Activated CD4-positive, CD25-positive, alpha-beta regulatory T cell treated with anti-CD3 and anti-CD28 coated beads, Interleukin-2, amount 50 U/mL, for 24 hours (primary cell): ENCODE measurements at regions not wholly inside any gene's neighbourhood (a gene's known extent, or its start where the extent isn't known, plus 50 kb on each side); places are given as distances from the start of the nearest gene placed in this dataset.

ENCODE experiments used
- ATAC-seq, 2 donors: fragments of 150-1000 bp; cut with Tn5 transposase; one replicate each; pipeline ENCODE4 v1.10.0; 2021; ENCODE audit warnings: mild to moderate bottlenecking in 1 of 2, moderate library complexity in 1 of 2

DNA sequence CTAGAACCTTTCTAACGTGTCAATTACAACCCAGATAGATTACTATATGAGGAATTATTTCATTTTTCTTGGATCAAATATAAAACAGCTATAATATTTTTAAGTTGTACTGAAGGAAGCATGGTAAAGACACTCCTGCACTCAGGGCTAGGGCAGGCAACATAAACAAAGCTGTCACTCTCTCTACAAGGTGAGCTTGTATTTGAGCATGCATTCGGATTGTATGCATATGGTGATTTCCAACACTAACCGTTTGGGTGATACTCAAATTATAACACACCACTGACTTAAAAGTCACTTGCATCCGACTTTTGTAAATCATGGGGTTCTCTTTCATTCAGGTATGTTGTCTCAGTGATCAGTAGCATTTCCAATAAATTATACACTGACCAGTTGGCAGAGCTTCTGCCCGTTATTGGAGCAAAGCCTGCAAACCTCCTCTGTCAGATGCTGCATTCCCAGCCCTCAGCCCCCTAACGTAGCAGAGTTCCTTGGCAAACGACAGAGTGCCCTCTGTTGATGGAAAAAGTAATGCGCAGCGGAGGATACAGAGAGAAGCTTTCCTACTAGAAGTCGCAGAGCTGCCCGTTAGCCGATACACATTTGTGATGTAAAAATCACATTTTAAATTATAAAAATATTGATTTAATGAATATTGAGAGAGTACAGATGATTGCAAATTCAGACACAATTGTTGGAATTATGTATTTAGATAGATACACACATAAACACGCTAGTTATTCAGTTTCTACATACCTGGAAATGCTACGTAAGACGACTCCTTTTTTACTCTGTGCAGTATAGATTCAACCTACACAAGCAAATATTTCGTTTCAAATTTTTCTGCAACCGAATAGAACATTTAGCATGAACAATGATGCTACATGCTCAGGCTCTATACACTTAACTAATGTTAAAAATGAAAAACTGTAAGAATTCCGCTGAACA lies 173.9 kb upstream of the SP4 start:
- peak; percentile 41 for ATAC-seq

DNA sequence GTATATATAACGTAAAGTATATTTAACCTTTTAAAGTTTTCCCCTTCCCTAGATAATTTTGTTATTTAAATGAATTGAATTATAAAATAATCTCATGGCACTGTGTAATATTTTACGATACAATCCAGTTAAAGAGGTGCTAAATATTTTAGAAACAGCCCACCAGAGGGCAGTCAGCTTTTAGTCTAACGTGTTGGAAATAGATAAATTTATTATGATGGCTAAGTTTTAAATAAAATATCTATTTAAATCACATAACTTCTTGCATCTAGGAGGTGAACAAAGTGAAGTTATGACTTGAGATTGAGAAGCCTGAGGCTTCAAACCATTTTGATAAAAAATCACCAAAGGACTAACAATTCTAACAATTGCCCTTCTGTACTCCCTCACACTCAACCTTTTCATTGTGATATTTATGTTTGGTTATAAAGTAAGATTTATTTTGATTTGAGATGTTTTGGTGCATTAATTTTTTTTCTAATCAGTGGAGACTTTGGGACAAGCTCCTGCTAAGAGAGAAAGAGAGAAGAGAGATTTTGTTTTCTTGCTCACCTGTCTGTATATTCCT lies 171.5 kb upstream of the SP4 start:
- ATAC-seq, result no peak

DNA sequence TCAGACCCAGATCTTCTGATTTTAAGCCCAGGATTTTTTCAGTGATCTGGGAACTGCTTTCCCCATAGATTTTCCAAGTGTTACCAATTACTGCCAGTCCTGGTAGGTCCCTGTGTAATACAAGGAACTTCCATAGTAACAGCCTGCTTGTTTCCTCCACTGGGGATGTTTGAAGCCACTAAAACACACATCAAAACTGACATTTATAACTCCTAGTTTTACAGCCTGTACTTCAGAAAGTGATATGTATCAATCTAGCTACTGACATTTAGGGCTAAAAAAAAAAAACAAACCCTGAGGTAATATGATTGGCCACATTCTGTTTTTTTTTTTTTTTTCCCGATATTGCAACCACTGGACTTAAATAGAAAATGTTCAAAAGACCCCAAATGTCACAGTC lies 166.9 kb upstream of the SP4 start:
- no peak for ATAC-seq

DNA sequence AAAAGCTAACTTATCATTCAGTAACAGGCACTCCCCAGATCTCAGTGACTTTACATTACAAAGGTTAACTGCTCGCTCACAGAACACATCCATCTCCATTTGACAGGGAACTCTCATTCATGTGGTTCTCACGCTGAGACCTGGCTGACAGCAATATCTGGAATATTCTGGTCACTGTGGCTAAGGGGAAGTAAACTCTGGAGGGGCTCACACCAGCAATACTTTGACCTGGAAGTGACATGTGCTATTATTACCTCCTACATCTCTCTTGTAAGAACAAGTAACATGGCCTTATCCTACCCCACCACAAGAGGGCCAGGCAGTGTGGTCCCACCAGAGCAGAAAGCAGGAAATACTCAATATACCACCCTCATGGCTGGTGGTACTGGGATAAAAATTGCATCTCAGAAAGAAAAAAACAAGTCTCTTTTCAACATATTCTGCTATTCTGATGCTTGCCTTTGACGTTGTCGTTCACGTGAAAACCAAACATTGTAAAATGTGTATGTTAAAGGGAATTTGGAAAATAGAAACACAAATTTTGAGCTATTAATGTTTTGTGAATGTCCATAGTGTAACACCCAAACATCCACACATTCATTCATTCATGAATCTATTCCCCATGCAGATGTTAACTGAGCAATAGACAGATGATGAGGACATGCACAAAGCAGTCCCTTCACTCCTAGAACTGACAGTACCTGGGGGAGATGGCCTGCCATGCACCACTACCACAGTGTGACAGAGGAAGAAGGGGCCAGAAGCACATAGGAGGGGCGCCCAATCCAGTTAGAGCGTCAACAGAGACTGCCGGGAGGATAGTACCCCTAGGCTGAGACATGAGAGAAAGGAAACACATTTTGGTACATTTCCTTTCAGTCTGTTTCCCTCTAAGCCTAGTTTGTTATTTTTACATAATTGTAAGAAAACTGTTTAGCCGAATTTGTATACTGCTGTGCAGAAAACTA lies 166.0 kb upstream of the SP4 start:
- peak; percentile 82 to 83 for ATAC-seq

DNA sequence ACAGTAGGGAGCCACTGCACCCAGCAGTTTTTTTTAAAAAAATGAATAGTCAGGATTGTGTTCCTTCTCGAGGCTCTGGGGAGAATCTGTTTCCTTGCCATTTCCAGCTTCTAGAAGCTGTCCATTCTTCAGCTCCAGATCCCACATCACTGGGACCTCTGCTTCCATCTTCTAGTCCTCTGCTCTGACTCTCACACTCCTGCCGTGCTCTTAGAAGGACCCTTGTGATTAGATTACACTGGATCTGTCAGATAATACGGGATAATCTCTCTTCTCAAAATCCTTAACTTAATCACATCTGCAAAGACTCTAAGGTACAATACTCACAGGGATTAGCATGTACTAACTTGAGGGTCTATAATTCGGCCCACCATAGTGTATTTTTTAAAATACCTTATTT lies 158.9 kb upstream of the SP4 start:
- ATAC-seq, result no peak

DNA sequence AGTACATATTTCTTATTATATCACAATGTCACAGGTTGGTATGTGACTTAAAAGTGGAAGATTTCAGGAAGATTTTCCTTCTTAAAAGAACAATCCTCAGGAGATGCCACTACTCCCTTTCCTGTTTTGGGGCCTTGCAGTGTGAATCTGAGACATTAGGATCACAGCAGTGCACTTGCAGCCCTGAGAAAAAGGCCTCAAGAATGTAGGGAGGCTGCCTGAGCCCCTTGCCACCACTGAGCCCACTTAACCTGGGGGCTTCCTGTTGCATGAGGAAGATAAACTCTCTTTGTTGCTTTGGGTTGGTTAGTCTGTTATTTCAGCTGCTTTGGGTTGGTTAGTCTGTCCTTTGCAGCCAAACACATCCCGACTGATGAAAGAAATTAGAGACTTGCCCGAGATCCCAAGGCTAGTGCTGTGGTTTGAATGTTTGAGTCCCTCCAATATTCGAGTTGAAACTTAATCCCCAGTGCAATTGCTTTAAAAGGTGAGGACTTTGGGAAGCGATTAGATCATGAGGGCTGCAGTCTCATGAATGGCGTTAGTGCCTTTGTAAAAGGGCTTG lies 151.3 kb upstream of the SP4 start:
- no peak for ATAC-seq

DNA sequence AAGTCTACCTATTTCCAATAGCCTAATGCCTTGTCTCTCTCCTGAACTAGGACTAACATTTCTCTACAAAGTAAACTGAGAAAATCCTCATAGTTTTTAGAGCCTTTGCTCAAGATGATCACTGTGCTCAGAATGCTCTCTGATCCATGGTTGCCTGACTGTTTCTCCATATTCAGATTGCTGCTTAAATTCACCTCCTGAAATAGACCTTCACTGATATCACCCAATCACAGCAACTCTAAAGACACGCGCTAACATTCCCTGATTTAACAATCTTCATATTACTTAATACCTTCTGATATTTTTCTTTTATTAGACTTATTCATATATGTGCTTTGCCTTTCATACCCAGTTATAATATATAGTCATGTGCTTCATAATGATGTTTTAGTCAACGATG lies 148.9 kb upstream of the SP4 start:
- ATAC-seq, result no peak

DNA sequence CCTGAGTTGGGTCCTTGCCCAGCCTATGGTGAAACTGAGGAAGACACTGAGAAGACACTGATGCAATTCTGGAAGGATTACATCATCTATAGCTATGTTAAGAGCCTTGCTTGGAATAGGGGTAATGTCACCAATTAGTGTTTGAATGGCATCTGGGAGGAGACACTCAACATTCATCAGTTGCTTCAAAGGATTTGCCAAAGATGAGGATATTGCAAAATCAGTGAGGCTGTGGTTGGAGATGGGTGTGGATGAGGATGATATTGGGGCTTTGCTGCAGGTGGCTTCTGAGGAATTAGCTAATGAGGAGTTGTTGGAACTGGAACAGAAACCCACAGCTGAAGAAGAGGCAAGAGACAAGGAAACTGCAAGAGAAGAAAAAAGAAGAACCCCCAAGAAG lies 146.7 kb upstream of the SP4 start:
- ATAC-seq, result no peak

DNA sequence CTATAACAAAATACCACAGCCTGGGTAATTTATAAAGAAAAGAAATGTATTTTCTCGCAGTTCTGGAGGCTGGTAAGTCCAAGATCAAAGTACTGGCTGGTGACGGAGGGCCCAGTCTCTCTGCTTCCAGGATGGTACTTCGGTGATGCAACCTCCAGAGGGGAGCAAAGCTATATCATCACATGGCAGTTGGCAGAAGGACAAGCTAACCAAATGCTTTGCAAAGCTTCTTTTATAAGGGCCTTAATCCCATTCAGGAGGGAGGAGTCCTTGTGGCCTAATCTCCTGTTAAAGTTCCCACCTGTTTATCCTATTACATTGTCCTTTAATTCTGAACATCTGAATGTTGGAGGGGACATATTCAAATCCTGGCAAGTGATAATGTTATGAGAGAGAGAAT lies 134.1 kb upstream of the SP4 start:
- ATAC-seq, result no peak

DNA sequence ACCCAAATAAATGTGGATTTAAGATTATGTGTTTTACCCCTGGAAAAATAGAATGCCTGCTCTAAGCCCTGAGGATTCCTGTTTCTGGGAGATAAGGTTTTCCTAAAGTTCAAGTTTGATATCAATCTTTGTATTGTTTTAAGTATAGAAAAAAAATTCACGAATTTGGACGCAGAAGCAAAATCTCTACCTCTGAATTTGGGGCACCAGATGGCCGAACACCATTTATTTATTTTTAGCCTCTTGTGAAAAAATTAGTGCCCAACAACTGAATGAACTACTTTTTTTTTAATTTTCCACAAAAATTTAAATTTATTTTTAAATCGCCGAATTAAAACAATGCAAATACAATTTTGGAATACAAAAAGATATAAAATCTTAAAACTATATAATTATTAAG lies 128.1 kb upstream of the SP4 start:
- ATAC-seq, result no peak

DNA sequence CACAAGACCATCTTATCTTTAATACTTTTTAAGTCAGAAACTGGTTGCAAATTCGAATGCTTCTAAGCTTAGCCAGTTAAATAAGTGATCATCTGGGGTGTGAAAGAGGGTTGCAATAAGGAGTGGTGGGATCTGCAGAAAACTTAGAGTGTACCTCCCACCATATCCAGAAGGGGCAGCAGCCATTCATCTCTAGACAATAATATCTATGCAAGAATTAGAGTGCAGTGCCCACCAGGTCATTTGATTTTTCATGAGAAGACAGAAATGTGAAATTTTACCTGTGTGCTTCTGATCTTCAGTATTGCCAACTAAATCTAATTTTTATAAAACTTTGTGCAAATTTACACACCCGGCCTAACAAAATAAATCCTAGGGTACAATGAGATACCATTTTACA lies 127.2 kb upstream of the SP4 start:
- ATAC-seq, result no peak

DNA sequence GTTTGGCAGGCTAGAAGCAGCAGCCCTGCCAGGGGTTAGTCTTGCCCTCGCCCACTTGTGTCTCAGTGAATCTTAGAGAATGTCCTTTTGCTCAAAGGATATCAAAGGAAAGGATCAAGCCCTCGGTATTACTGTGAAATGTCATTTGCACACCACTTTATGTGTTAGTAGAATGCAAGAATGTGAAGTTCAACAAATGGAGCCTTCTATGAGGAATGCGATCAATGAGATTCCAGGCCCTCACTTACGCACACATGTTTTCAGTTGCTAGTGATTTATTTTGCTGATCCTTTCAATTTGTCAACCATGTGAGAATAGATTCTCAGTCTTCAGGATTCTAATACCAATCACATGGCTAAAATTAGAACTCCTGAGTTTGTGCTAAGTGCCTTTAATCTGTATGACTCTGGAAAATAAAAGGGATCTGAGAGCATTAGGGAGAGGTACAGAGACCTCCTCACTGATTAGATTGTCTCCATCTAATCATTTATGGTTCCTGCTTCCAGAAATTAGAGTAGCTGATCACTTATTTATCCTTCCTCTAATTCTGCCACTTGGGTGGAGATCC lies 123.0 kb upstream of the SP4 start:
- ATAC-seq, result no peak

DNA sequence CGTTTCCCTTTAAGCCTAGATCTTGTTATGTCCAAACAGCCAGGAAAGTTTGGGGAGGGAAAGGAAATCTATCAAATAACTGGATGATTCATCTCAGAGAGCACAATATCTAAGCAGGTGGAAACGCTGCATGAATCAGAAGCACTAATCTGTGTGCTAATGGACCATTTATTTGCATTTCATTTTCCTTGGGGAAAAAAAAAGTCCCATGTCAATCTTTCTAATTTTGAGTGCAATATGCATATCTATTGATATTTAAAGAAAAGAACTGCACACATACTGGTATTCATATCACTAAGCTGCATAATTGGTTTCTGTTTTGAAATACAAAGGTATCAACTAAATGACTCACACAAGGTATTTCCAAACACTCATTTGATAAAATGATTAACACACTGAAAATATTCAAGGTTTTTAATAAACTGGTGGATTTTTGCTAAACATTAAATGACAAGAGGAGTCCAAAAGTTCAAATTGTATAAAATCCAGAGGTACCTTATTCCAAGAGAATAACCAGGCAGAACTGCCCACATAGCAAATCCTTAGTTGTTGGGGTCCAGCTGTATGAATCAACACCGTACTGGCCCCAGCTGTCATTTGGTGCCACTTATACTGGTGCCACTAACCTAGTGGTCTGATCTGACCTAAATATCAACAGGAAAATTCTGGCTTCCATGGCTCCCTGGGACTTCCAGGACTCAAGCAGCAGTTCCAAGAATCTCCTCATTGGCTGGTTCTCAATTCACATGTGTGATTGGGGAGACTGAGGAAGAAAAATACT lies 122.2 kb upstream of the SP4 start:
- peak; percentile 94 to 95 for ATAC-seq

DNA sequence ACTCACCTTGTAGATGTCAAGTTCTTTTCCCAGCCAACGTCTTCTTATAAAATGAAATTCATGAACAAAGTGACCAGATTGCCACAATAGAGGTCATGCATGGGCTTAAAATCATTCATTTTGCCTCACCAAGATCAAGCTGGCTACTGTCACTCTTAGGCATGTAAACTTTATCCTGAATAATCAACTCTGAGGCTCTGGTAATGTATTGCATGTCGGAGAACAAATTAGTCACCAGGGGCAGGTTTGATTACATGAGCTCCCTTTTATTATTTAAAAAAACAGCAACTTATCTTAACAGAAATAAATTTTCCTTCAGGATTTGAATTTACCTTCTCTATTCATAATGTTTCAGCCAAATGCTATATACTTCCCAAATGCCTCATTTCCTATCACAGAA lies 112.9 kb upstream of the SP4 start:
- no peak for ATAC-seq

DNA sequence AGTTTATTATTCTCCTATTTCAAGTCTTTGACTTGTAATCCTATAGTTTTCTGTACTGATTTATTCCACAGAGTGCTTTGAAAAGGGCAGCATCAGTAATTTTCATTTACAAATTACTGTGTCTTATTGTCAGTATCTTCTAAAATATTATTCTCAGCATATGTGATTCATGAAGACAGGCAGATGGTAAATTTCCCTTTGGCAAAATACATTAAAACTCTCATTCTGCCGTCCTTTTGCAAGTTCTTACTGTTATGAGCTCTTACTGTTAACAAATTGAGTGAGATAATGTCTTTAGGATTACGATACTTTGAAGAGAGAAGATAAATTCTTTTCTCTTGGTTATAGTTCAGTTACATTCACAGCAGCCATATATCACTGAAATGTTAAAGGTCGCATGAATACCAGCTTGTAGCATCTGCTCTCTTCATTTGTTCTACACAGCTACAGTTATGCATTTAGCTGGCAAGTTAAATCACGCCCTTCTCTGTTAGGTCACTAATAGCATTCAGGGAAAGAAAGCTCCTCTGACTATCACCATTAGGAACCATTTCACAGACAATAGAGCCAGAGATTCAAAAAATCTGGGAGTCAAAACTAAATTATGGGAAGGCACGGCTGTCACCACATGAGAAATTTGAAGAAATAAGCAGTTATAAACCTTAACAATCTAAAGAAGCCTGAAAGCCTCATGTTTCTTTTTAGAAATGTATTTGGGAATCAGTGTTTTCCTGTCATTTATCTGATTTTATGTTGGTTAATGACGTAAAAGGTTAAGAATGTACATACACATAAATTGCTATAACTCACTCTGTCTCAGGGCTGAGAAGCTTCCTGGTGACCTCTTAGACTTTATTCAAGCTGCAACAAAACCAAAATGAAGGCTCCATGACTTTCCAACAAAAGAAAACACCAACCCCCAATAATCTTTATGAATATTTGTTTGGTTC lies 109.6 kb upstream of the SP4 start:
- no peak for ATAC-seq

DNA sequence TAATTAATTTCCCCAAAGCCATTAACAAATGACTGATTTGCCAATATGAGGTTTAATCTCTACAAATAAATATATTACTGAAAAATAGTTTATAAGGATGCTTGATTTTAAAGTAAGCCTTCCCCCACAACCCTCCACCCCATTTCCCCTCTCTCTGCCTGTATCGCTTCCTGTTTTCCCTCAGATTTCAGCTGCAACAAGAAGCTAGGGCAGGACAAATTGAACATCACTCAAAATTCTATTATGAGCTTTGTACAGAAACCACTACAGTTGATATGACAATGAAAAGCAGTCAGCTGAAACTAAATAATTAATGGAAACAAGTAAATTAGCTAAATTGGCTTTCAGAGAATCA lies 109.0 kb upstream of the SP4 start:
- ATAC-seq, result no peak

DNA sequence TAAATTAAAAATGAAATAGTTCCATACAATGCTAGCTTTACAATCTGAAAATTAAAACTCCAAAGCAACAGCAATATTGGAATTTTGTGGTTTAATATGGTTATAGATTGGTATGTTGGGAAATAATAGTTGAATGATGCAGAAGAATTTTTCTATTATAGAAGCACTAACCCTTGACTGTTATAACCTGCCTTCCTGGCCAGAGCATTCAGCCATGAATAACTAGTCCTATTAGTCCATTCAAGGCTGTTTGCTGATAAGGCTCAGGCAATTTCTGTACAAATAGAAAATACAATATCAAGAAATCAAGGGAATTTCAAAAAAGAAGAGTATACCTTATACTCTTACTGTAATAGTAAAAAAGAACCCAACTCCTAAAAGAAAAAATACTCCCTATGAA lies 101.6 kb upstream of the SP4 start:
- ATAC-seq, result no peak

DNA sequence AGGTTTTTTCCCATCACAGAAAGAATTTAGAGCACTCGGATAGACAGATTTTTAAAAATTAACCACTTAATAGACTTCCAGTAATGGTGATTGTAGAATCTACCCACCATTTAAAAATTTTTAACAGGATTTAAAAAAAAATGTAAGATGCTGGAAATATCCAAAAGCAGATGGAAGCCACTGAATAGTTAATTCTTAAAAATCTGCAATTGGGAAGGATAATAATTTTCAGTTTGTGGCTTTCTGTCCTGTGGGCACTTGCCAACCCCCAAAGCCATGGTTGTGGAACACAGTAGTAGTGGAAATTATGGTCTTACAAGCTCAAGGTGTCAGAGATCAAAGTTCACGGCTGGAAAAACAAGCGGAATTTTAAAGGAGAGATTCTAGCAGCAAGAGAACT lies 101.0 kb upstream of the SP4 start:
- ATAC-seq, result no peak

DNA sequence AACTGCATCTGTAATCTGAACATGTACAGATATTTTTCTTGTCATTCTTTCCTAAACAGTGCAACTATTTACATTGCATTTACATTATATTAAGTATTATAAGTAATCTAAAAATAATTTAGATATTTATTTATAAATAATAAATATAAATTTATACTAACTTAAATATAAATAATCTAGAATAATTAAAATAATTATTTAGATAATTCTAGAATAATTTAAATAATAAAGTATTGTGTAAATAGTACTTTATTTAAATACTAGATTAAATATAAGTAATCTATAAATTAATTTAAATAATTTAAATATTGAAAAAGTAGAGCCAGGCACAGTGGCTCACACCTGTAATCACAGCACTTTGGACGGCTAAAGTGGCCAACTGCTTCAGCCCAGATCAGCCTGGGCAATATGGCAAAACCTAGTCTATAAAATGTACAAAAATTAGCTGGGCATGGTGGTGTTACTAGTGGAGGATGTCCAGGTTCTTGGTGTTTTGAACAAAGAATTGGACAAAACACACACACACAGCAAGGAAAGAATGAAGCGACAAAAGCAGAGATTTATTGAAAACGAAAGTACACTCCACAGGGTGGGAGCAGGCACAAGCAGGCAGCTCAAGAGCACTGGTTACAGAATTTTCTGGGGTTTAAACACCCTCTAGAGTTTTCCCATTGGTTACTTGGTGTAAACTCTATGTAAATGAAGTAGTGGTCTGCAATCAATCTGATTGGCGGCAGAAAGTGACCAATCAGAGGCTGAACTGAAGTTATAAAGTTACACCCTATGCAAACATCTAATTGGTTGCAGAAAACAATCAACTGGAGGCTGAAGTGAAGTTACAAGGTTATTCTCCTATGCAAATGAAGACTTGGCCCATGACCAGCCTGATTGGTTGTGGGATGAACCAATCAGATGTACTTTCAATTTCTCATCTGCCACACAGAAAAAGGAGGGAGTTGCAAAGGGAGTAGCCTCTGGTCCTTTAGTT lies 100.2 kb upstream of the SP4 start:
- ATAC-seq, result no peak
